Jurkat, Clone E6-1 (cell line): ENCODE measurements at regions not wholly inside any gene's neighbourhood (a gene's known extent, or its start where the extent isn't known, plus 50 kb on each side); places are given as distances from the start of the nearest gene placed in this dataset.
"Not testable (repeated sequence)": the region's sequence is repeated elsewhere in the genome, so short reads cannot be mapped to it uniquely, and the experiment has no call there.

Experiments used
- DNase-seq: peaks from one replicate; pipeline ENCODE4 v3.0.0-alpha.2; 2011; ENCODE audit warnings: low read depth, low spot score
- H3K4me3 ChIP-seq: 2 replicates; pipeline ENCODE4 v1.5.1; 2011; ENCODE audit warnings: mild to moderate bottlenecking, low read length, control low read depth, moderate library complexity

- H3K4me3 ChIP-seq, result no peak overlapping the region
- no peak for DNase-seq
Observed at GRCh38 chr1:227508431-227508830, 54.9 kb upstream of the ZNF678 start.

- DNase-seq, H3K4me3 ChIP-seq: not testable (repeated sequence)
Observed at GRCh38 chr1:227506490-227507393, 56.6 kb upstream of the ZNF678 start.

- H3K4me3 ChIP-seq, DNase-seq: not testable (repeated sequence)
Observed at GRCh38 chr1:227496045-227496444, 67.3 kb upstream of the ZNF678 start.

- DNase-seq, H3K4me3 ChIP-seq: not testable (repeated sequence)
Observed at GRCh38 chr1:227493863-227494551, 69.3 kb upstream of the ZNF678 start.

GRCh38 chr1:227490478-227490877 lies 72.9 kb upstream of the ZNF678 start:
- DNase-seq, result no peak

GRCh38 chr1:227490001-227490400 lies 73.4 kb upstream of the ZNF678 start:
- DNase-seq, result no peak
- no peak overlapping the region for H3K4me3 ChIP-seq

More at GRCh38 chr1:227490478-227490877, 72.9 kb upstream of the ZNF678 start:
- no peak overlapping the region for H3K4me3 ChIP-seq

GRCh38 chr1:227489572-227489971 lies 73.8 kb upstream of the ZNF678 start:
- no peak for DNase-seq
- no peak overlapping the region for H3K4me3 ChIP-seq

GRCh38 chr1:227487606-227488005 lies 75.8 kb upstream of the ZNF678 start:
- no peak overlapping the region for H3K4me3 ChIP-seq
- no peak for DNase-seq

GRCh38 chr1:227486559-227486958 lies 76.8 kb upstream of the ZNF678 start:
- no peak overlapping the region for H3K4me3 ChIP-seq
- DNase-seq, result no peak

GRCh38 chr1:227482023-227482299 lies 81.4 kb upstream of the ZNF678 start:
- H3K4me3 ChIP-seq, result no peak overlapping the region
- DNase-seq, result no peak

- not testable (repeated sequence) for DNase-seq, H3K4me3 ChIP-seq
Observed at GRCh38 chr1:227474072-227474471, 89.3 kb upstream of the ZNF678 start.

GRCh38 chr1:227472772-227473171 lies 90.6 kb upstream of the ZNF678 start:
- DNase-seq, result no peak

GRCh38 chr1:227470688-227471087 lies 92.7 kb upstream of the ZNF678 start:
- no peak for DNase-seq
- H3K4me3 ChIP-seq, result no peak overlapping the region

More at GRCh38 chr1:227472772-227473171, 90.6 kb upstream of the ZNF678 start:
- no peak overlapping the region for H3K4me3 ChIP-seq

GRCh38 chr1:227469708-227470107 lies 93.6 kb upstream of the ZNF678 start:
- DNase-seq, result no peak
- H3K4me3 ChIP-seq, result no peak overlapping the region

GRCh38 chr1:227466039-227466645 lies 97.2 kb upstream of the ZNF678 start:
- H3K4me3 ChIP-seq, result no peak overlapping the region
- no peak for DNase-seq

GRCh38 chr1:227465256-227465655 lies 98.1 kb upstream of the ZNF678 start:
- no peak for DNase-seq
- no peak overlapping the region for H3K4me3 ChIP-seq

GRCh38 chr1:227459977-227460376 lies 103.4 kb upstream of the ZNF678 start:
- no peak for DNase-seq
- no peak overlapping the region for H3K4me3 ChIP-seq

GRCh38 chr1:227459326-227459841 lies 104.0 kb upstream of the ZNF678 start:
- H3K4me3 ChIP-seq, result no peak overlapping the region
- no peak for DNase-seq

- no peak overlapping the region for H3K4me3 ChIP-seq
- DNase-seq, result no peak
Observed at GRCh38 chr1:227454686-227455085, 108.7 kb upstream of the ZNF678 start.
